ENCODE measurements at regions not wholly inside any gene's neighbourhood (a gene's known extent, or its start where the extent isn't known, plus 50 kb on each side); places are given as distances from the start of the nearest gene placed in this dataset.
"Not testable (repeated sequence)": the region's sequence is repeated elsewhere in the genome, so short reads cannot be mapped to it uniquely, and the experiment has no call there.

GRCh38 chr6:168799067-168799466 lies 358.1 kb downstream of the SMOC2 start:
- no peak for DNase-seq

GRCh38 chr6:168796106-168796505 lies 355.1 kb downstream of the SMOC2 start:
- no peak for DNase-seq

- DNase-seq: not testable (repeated sequence)
These were observed 354.6 kb downstream of the SMOC2 start for GRCh38 chr6:168795611-168796010.

- DNase-seq: no peak
These were observed 353.5 kb downstream of the SMOC2 start for GRCh38 chr6:168794491-168794890.

- DNase-seq: no peak
These were observed 352.7 kb downstream of the SMOC2 start for GRCh38 chr6:168793649-168794048.

GRCh38 chr6:168791917-168792316 lies 350.9 kb downstream of the SMOC2 start:
- no peak for DNase-seq

- DNase-seq: no peak
These were observed 348.7 kb downstream of the SMOC2 start for GRCh38 chr6:168789699-168790098.

GRCh38 chr6:168785720-168786511 lies 344.9 kb downstream of the SMOC2 start:
- DNase-seq: no peak

GRCh38 chr6:168784426-168784825 lies 343.4 kb downstream of the SMOC2 start:
- DNase-seq: no peak

GRCh38 chr6:168783720-168784119 lies 342.7 kb downstream of the SMOC2 start:
- no peak for DNase-seq

GRCh38 chr6:168782187-168782751 lies 341.3 kb downstream of the SMOC2 start:
- no peak for DNase-seq

GRCh38 chr6:168778201-168778600 lies 337.2 kb downstream of the SMOC2 start:
- DNase-seq: no peak

- DNase-seq: no peak
These were observed 333.4 kb downstream of the SMOC2 start for GRCh38 chr6:168774381-168774780.

- no peak for DNase-seq
These were observed 332.8 kb downstream of the SMOC2 start for GRCh38 chr6:168773788-168774187.

- DNase-seq: no peak
These were observed 324.8 kb downstream of the SMOC2 start for GRCh38 chr6:168765752-168766151.

- DNase-seq: no peak
These were observed 315.1 kb downstream of the SMOC2 start for GRCh38 chr6:168756009-168756634.

- DNase-seq: no peak
These were observed 305.7 kb downstream of the SMOC2 start for GRCh38 chr6:168746643-168747042.

GRCh38 chr6:168746013-168746412 lies 305.0 kb downstream of the SMOC2 start:
- no peak for DNase-seq

GRCh38 chr6:168744861-168745260 lies 303.9 kb downstream of the SMOC2 start:
- DNase-seq: no peak

- DNase-seq: no peak
These were observed 301.2 kb downstream of the SMOC2 start for GRCh38 chr6:168741942-168742782.

- DNase-seq: no peak
These were observed 300.3 kb downstream of the SMOC2 start for GRCh38 chr6:168741305-168741704.

- DNase-seq: no peak
These were observed 298.4 kb downstream of the SMOC2 start for GRCh38 chr6:168739381-168739780.

GRCh38 chr6:168737481-168737880 lies 296.5 kb downstream of the SMOC2 start:
- no peak for DNase-seq
